ENCODE measurements at regions not wholly inside any gene's neighbourhood (a gene's known extent, or its start where the extent isn't known, plus 50 kb on each side); places are given as distances from the start of the nearest gene placed in this dataset.

DNA sequence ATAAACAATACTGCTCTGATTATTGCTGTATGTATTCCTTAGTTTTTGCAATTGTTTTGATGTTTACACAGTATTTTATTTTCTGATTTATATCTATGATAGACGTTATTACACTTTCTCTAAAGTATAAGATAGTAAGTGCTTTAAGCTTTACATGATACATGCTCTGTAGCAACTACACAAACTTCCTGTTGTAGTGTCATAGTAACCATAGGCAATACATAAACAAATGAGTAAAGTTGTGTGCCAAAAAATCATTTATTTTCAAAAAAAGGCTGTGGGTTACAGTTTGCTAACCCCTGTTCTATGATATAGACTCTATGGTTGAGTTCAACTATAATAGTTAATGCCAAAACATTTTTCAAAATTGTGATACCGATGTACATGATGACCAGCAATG, 1156.4 kb downstream of the AMY1C start:
- no peak overlapping the region for H3K4me3 ChIP-seq
- no peak for DNase-seq
- intact Hi-C loops (cut with DNase I) = no loop called here
- H3K9me3 ChIP-seq = no peaks in the 10 kb centered on the region
- no peak for TF ChIP-seq EP300 (IDR thresholded peaks at IDR 0.05)
- no peaks in the 10 kb centered on the region for H3K27me3 ChIP-seq
- no peaks in the 10 kb centered on the region for H3K36me3 ChIP-seq
- H3K27ac ChIP-seq = no peak overlapping the region
- 17 to 36% (median 23%) methylated on average over 2 of the region's 2 CpGs for WGBS, 3 donors
- no peaks in the 10 kb centered on the region for H3K4me1 ChIP-seq (ENCODE audit: insufficient read depth)

GRCh38 chr1:104919188-104919587, 1169.5 kb downstream of the AMY1C start:
- Histone ChIP-seq H3K27me3 (no peaks in the 10 kb centered on the region), H3K4me3 (no peak overlapping the region), H3K36me3 (no peaks in the 10 kb centered on the region), H3K9me3 (no peaks in the 10 kb centered on the region), H3K4me1 (ENCODE audit: insufficient read depth) (no peaks in the 10 kb centered on the region), H3K27ac (no peak overlapping the region)
- DNase-seq = no peak
- no peak for TF ChIP-seq EP300 (IDR thresholded peaks at IDR 0.05)
- WGBS, 3 donors = 93 to 100% (median 100%) methylated on average over 1 of the region's 1 CpG
- intact Hi-C loops (cut with DNase I) = no loop called here

DNA sequence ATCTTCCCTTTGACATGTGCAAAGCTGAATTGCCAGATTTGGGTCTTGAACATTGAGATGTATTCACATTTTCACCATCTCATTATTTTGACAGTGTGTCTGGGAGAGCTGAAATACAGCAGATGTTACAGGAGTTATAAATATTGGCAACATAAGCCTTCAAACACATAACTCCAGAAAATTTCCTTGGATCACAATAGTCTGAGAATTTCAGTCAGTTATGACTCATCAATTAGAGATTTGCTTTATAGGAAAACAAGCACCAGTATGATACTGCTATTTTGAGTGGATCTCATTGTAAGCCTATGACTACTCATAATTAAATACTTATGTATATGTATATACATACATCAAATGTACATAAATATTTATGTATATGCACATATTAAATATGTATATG, 1171.8 kb downstream of the AMY1C start:
- Histone ChIP-seq H3K27me3 (no peaks in the 10 kb centered on the region), H3K4me3 (no peak overlapping the region), H3K36me3 (no peaks in the 10 kb centered on the region), H3K4me1 (ENCODE audit: insufficient read depth) (no peaks in the 10 kb centered on the region), H3K9me3 (no peaks in the 10 kb centered on the region), H3K27ac (no peak overlapping the region)
- intact Hi-C loops (cut with DNase I) = no loop called here
- TF ChIP-seq, protein P1, sequence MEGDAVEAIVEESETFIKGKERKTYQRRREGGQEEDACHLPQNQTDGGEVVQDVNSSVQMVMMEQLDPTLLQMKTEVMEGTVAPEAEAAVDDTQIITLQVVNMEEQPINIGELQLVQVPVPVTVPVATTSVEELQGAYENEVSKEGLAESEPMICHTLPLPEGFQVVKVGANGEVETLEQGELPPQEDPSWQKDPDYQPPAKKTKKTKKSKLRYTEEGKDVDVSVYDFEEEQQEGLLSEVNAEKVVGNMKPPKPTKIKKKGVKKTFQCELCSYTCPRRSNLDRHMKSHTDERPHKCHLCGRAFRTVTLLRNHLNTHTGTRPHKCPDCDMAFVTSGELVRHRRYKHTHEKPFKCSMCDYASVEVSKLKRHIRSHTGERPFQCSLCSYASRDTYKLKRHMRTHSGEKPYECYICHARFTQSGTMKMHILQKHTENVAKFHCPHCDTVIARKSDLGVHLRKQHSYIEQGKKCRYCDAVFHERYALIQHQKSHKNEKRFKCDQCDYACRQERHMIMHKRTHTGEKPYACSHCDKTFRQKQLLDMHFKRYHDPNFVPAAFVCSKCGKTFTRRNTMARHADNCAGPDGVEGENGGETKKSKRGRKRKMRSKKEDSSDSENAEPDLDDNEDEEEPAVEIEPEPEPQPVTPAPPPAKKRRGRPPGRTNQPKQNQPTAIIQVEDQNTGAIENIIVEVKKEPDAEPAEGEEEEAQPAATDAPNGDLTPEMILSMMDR (IDR thresholded peaks at IDR 0.05) = no peak
- TF ChIP-seq POLR2A (IDR thresholded peaks at IDR 0.05) = no peak
- no peak for TF ChIP-seq EP300 (IDR thresholded peaks at IDR 0.05)
- no peak for DNase-seq

GRCh38 chr1:104923075-104923474, 1173.4 kb downstream of the AMY1C start:
- DNase-seq = no peak
- no peak for TF ChIP-seq POLR2A (IDR thresholded peaks at IDR 0.05)
- no peak for TF ChIP-seq EP300 (IDR thresholded peaks at IDR 0.05)
- TF ChIP-seq, protein P1 (IDR thresholded peaks at IDR 0.05) = no peak
- Histone ChIP-seq H3K36me3 (no peaks in the 10 kb centered on the region), H3K27me3 (no peaks in the 10 kb centered on the region), H3K4me3 (no peak overlapping the region), H3K9me3 (no peaks in the 10 kb centered on the region), H3K4me1 (ENCODE audit: insufficient read depth) (no peaks in the 10 kb centered on the region), H3K27ac (no peak overlapping the region)
- WGBS, 3 donors = 74 to 84% (median 83%) methylated on average over 7 of the region's 7 CpGs
- intact Hi-C loops (cut with DNase I) = no loop called here

- TF ChIP-seq EP300 (IDR thresholded peaks at IDR 0.05) (no peak), POLR2A (IDR thresholded peaks at IDR 0.05) (no peak)
- TF ChIP-seq, protein P1 (IDR thresholded peaks at IDR 0.05) = no peak
- WGBS, 3 donors = 49 to 100% (median 95%) methylated on average over 1 of the region's 1 CpG
- intact Hi-C loops (cut with DNase I) = no loop called here
- H3K36me3 ChIP-seq = no peaks in the 10 kb centered on the region
- H3K9me3 ChIP-seq = no peaks in the 10 kb centered on the region
- no peak overlapping the region for H3K4me3 ChIP-seq
- no peak for DNase-seq
- H3K27me3 ChIP-seq = no peaks in the 10 kb centered on the region
- no peaks in the 10 kb centered on the region for H3K4me1 ChIP-seq (ENCODE audit: insufficient read depth)
- H3K27ac ChIP-seq = no peak overlapping the region
Observed at GRCh38 chr1:104929280-104929679, 1179.6 kb downstream of the AMY1C start.
